HG02970 (cell line): ENCODE measurements at regions not wholly inside any gene's neighbourhood (a gene's known extent, or its start where the extent isn't known, plus 50 kb on each side); places are given as distances from the start of the nearest gene placed in this dataset.

ENCODE experiments used
- ATAC-seq: cut with Tn5 transposase; IDR thresholded peaks from one replicate; pipeline ENCODE4 v1.9.1; 2021; ENCODE audit warnings: mild to moderate bottlenecking, moderate library complexity, moderate number of reproducible peaks; ENCODE audit not compliant: unreplicated experiment, low FRiP score

GRCh38 chr4:81839347-81840042 lies 367.8 kb upstream of the RASGEF1B start:
- no peak for ATAC-seq

- ATAC-seq = no peak
Measured at GRCh38 chr4:81838586-81838985, 366.9 kb upstream of the RASGEF1B start.

GRCh38 chr4:81836716-81837115 lies 365.0 kb upstream of the RASGEF1B start:
- ATAC-seq = no peak

- ATAC-seq = no peak
Measured at GRCh38 chr4:81833576-81833975, 361.9 kb upstream of the RASGEF1B start.

- no peak for ATAC-seq
Measured at GRCh38 chr4:81828991-81829390, 357.3 kb upstream of the RASGEF1B start.

GRCh38 chr4:81827577-81828202 lies 356.0 kb upstream of the RASGEF1B start:
- no peak for ATAC-seq

- ATAC-seq = no peak
Measured at GRCh38 chr4:81826817-81827424, 355.2 kb upstream of the RASGEF1B start.

GRCh38 chr4:81826335-81826734 lies 354.6 kb upstream of the RASGEF1B start:
- ATAC-seq = no peak

- ATAC-seq = no peak
Measured at GRCh38 chr4:81818385-81818920, 346.7 kb upstream of the RASGEF1B start.

- ATAC-seq = no peak
Measured at GRCh38 chr4:81816031-81816761, 344.5 kb upstream of the RASGEF1B start.

- ATAC-seq = no peak
Measured at GRCh38 chr4:81814987-81815541, 343.4 kb upstream of the RASGEF1B start.

- ATAC-seq = no peak
Measured at GRCh38 chr4:81811562-81812293, 340.0 kb upstream of the RASGEF1B start.

GRCh38 chr4:81808011-81808672 lies 336.4 kb upstream of the RASGEF1B start:
- ATAC-seq = no peak

GRCh38 chr4:81807386-81807785 lies 335.7 kb upstream of the RASGEF1B start:
- no peak for ATAC-seq

- no peak for ATAC-seq
Measured at GRCh38 chr4:81806485-81806884, 334.8 kb upstream of the RASGEF1B start.

- ATAC-seq = no peak
Measured at GRCh38 chr4:81804849-81805248, 333.1 kb upstream of the RASGEF1B start.

- no peak for ATAC-seq
Measured at GRCh38 chr4:81802285-81802846, 330.7 kb upstream of the RASGEF1B start.

GRCh38 chr4:81799371-81799770 lies 327.7 kb upstream of the RASGEF1B start:
- ATAC-seq = no peak
